IMR-90 (cell line): ENCODE measurements at regions not wholly inside any gene's neighbourhood (a gene's known extent, or its start where the extent isn't known, plus 50 kb on each side); places are given as distances from the start of the nearest gene placed in this dataset.

Experiments
- ATAC-seq: fragments of 200-7000 bp; cut with Tn5 transposase; 2 replicates; pipeline ENCODE4 v1.9.1; 2020; ENCODE audit warnings: low read depth, mild to moderate bottlenecking, moderate library complexity
- BruUV-seq: library from RNA; stranded (reverse); fragments of 400-500 nt; replicated peaks from 2 replicates; lab custom pipeline; 2021; lab: Mats Ljungman, UMichigan
- CTCF ChIA-PET: fragments of 300-600 bp; formaldehyde crosslinking; extraction: SDS; loops from one replicate; lab custom pipeline; 2021; ENCODE audit warnings: antibody characterized with exemption; lab: Yijun Ruan, JAX
- POLR2A ChIA-PET: fragments of 300-600 bp; sonication (Branson Sonifier 250); formaldehyde crosslinking; loops from one replicate; lab custom pipeline; 2022; ENCODE audit warnings: antibody characterized with exemption; ENCODE audit not compliant: unreplicated experiment; lab: Charles Lee
- DNase-seq: peaks from one replicate; pipeline ENCODE4 v3.0.0; 2013
- H2AFZ ChIP-seq: replicated peaks from 2 replicates; pipeline ENCODE3; 2013; ENCODE audit warnings: low read length, mild to moderate bottlenecking; ENCODE audit not compliant: poor library complexity
- H2AK5ac ChIP-seq: 2 replicates; pipeline ENCODE4 v1.6.1; 2013; ENCODE audit warnings: low read depth, low read length, inconsistent platforms
- H2AK9ac ChIP-seq: replicated peaks from 2 replicates; pipeline ENCODE3; 2013; ENCODE audit warnings: mild to moderate bottlenecking, low read depth, low read length, moderate library complexity; ENCODE audit not compliant: poor library complexity
- H2BK120ac ChIP-seq: 2 replicates; pipeline ENCODE4 v1.6.1; 2013; ENCODE audit warnings: low read depth, low read length, inconsistent platforms
- H2BK15ac ChIP-seq: 3 replicates; pipeline ENCODE4 v1.6.1; 2013; ENCODE audit warnings: low read depth, low read length, inconsistent platforms
- H2BK20ac ChIP-seq: 2 replicates; pipeline ENCODE4 v1.6.1; 2013; ENCODE audit warnings: low read depth, mild to moderate bottlenecking, inconsistent platforms, low read length, moderate library complexity
- H2BK5ac ChIP-seq: 2 replicates; pipeline ENCODE4 v1.6.1; 2013; ENCODE audit warnings: mild to moderate bottlenecking, low read depth, low read length, inconsistent platforms; ENCODE audit not compliant: poor library complexity, severe bottlenecking
- H3K14ac ChIP-seq: replicated peaks from 2 replicates; pipeline ENCODE4 v1.6.1; 2013; ENCODE audit warnings: low read depth, low read length, inconsistent platforms
- H3K18ac ChIP-seq: 2 replicates; pipeline ENCODE4 v1.6.1; 2013; ENCODE audit warnings: low read depth, low read length, control low read depth
- H3K23ac ChIP-seq: 2 replicates; pipeline ENCODE4 v1.6.1; 2013; ENCODE audit warnings: low read depth, low read length, inconsistent platforms
- H3K27ac ChIP-seq: 2 replicates; pipeline ENCODE4 v1.5.1; 2013; ENCODE audit warnings: mild to moderate bottlenecking, control low read depth, low read length; ENCODE audit not compliant: insufficient read depth
- H3K27me3 ChIP-seq: 2 replicates; pipeline ENCODE4 v1.6.1; 2013; ENCODE audit warnings: low read length; ENCODE audit not compliant: control insufficient read depth, insufficient read depth
- H3K36me3 ChIP-seq: 2 replicates; pipeline ENCODE4 v1.6.1; 2013; ENCODE audit warnings: low read length, mixed read lengths; ENCODE audit not compliant: control insufficient read depth, insufficient read depth
- H3K4ac ChIP-seq: 2 replicates; pipeline ENCODE4 v1.6.1; 2013; ENCODE audit warnings: low read depth, low read length, inconsistent platforms
- H3K4me1 ChIP-seq: 2 replicates; pipeline ENCODE4 v1.6.1; 2013; ENCODE audit warnings: low read length, mixed read lengths; ENCODE audit not compliant: control insufficient read depth, insufficient read depth
- H3K4me2 ChIP-seq: 2 replicates; pipeline ENCODE4 v1.6.1; 2013; ENCODE audit warnings: low read depth, mild to moderate bottlenecking, control low read depth, low read length, moderate library complexity
- H3K4me3 ChIP-seq: 2 replicates; pipeline ENCODE4 v1.5.1; 2013; ENCODE audit warnings: low read depth, mild to moderate bottlenecking, control low read depth, low read length, moderate library complexity; ENCODE audit not compliant: insufficient read depth
- H3K56ac ChIP-seq: 2 replicates; pipeline ENCODE4 v1.6.1; 2013; ENCODE audit warnings: low read length, inconsistent platforms; ENCODE audit not compliant: insufficient read depth; ENCODE audit errors: extremely low read depth
- H3K79me1 ChIP-seq, 2 experiments: 2 replicates each; pipeline ENCODE4 v1.6.1; 2013; ENCODE audit warnings: low read length in 2 of 2, inconsistent platforms in 1 of 2, low read depth in 1 of 2
- H3K9ac ChIP-seq: 2 replicates; pipeline ENCODE4 v1.6.1; 2013; ENCODE audit warnings: low read depth, low read length, control low read depth
- H3K9me1 ChIP-seq: 2 replicates; pipeline ENCODE4 v1.6.1; 2013; ENCODE audit warnings: low read length, inconsistent platforms; ENCODE audit not compliant: insufficient read depth
- H3K9me3 ChIP-seq: 2 replicates; pipeline ENCODE4 v1.6.1; 2013; ENCODE audit warnings: low read length; ENCODE audit not compliant: control insufficient read depth, insufficient read depth
- H4K20me1 ChIP-seq: 2 replicates; pipeline ENCODE4 v1.6.1; 2013; ENCODE audit warnings: low read length, inconsistent platforms; ENCODE audit not compliant: insufficient read depth
- H4K5ac ChIP-seq: 2 replicates; pipeline ENCODE4 v1.6.1; 2013; ENCODE audit warnings: mild to moderate bottlenecking, low read depth, low read length, control low read depth
- H4K8ac ChIP-seq, 2 experiments: 2 replicates each; pipeline ENCODE4 v1.6.1; 2013; ENCODE audit warnings: low read depth in 2 of 2, low read length in 2 of 2, control low read depth in 1 of 2, inconsistent platforms in 1 of 2
- H4K91ac ChIP-seq: 2 replicates; pipeline ENCODE4 v1.6.1; 2013; ENCODE audit warnings: low read depth, low read length, inconsistent platforms; ENCODE audit not compliant: insufficient read depth
- BHLHE40 ChIP-seq: fragments of 150-350 bp; IDR thresholded peaks from 2 replicates; pipeline ENCODE4 v1.6.1; 2016; ENCODE audit warnings: mild to moderate bottlenecking, low read depth, low read length
- CEBPB ChIP-seq: IDR thresholded peaks from 2 replicates; pipeline ENCODE4 v1.6.1; 2012; ENCODE audit warnings: low read depth, low read length, improper control_type of control experiment
- CHD1 ChIP-seq: IDR thresholded peaks from 2 replicates; pipeline ENCODE4 v1.6.1; 2012; ENCODE audit warnings: low read depth, low read length, improper control_type of control experiment
- FOS ChIP-seq: fragments of 150-350 bp; IDR thresholded peaks from 2 replicates; pipeline ENCODE4 v1.6.1; 2016; ENCODE audit warnings: low read depth, low read length
- MAFK ChIP-seq: IDR thresholded peaks from 2 replicates; pipeline ENCODE4 v1.6.1; 2012; ENCODE audit warnings: low read depth, low read length, improper control_type of control experiment
- MAZ ChIP-seq: IDR thresholded peaks from 2 replicates; pipeline ENCODE4 v1.6.1; 2012; ENCODE audit warnings: low read depth, mild to moderate bottlenecking, low read length, improper control_type of control experiment, moderate library complexity, borderline replicate concordance
- MXI1 ChIP-seq: IDR thresholded peaks from 2 replicates; pipeline ENCODE4 v1.6.1; 2012; ENCODE audit warnings: low read depth, mild to moderate bottlenecking, low read length, moderate library complexity, borderline replicate concordance
- POLR2A ChIP-seq: IDR thresholded peaks from 2 replicates; pipeline ENCODE4 v1.6.1; 2012; ENCODE audit warnings: mild to moderate bottlenecking, low read depth, low read length
- RAD21 ChIP-seq: IDR thresholded peaks from 2 replicates; pipeline ENCODE4 v1.6.1; 2012; ENCODE audit warnings: low read length, improper control_type of control experiment
- WGBS, 2 experiments: methylation state at CpG; one replicate each; pipeline versions ENCODE4 v1.1.5 to v1.1.7; 2013; ENCODE audit warnings: missing lambda C conversion rate in 2 of 2; ENCODE audit not compliant: insufficient read length in 1 of 2; ENCODE audit errors: extremely low coverage in 2 of 2; 5-methylcytosine and 5-hydroxymethylcytosine counted together
- dilution Hi-C: fragments of 300-500 bp; cut with HindIII; formaldehyde crosslinking; loops from one replicate; pipeline ENCODE4 v1.14.3; 2018; ENCODE audit warnings: low sequenced_read_pairs; ENCODE audit not compliant: unreplicated experiment
- in situ Hi-C: fragments of 300-500 bp; cut with MboI; formaldehyde crosslinking; loops from 3 replicates; pipeline ENCODE4 v1.14.3; 2019; ENCODE audit warnings: low sequenced_read_pairs, inconsistent platforms, mixed read lengths
- intact Hi-C: fragments of 100-400 bp; cut with micrococcal nuclease; formaldehyde crosslinking; loops from 2 replicates; pipeline ENCODE4 v1.10.0; 2022

DNA sequence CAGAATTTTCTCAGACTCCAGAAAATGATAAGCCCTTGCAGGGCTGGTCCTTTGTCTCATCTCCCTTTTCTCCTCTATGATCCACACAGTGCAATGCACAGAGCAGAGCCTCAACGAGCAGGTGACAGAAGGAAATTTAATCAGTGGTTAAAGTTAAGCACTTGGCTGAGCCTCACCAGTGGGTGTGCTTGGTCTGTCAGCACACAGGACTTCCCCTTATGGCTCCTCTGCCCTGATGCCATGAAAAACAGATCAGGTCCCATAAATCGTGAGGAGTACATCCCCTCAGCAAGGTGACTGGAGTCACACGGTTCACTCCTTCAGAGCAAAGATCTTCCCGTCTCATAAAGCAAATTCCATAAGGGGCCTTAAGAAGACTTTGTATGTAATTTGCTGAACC lies 818.2 kb downstream of the UQCRFS1 start:
- BruUV-seq, result no TSS peak
- no peak overlapping the region for H2BK5ac ChIP-seq
- intact Hi-C loops (no loop called here), dilution Hi-C loops (no loop called here), in situ Hi-C loops (no loop called here)
- ATAC-seq (no peak), DNase-seq (no peak)
- no peak overlapping the region for H3K23ac ChIP-seq
- H2BK20ac ChIP-seq, result no peak overlapping the region
- no peak overlapping the region for H4K8ac ChIP-seq
- H3K9me3 ChIP-seq, result peaks cover 29% of the 10 kb centered on the region; the same call in 1 of the 2 replicates
- no peak overlapping the region for H2AK5ac ChIP-seq
- no CpG with 5 or more reads among the region's 4 CpGs for WGBS, 2 experiments
- H3K27me3 ChIP-seq, result no peaks in the 10 kb centered on the region
- no peak overlapping the region for H3K14ac ChIP-seq
- H4K5ac ChIP-seq, result no peak overlapping the region
- H3K4me1 ChIP-seq, result no peaks in the 10 kb centered on the region
- no peak overlapping the region for H3K18ac ChIP-seq
- no peak overlapping the region for H3K4me2 ChIP-seq
- no peak overlapping the region for H3K56ac ChIP-seq
- TF ChIP-seq MXI1 (no peak), CEBPB (no peak), FOS (no peak), MAZ (no peak), RAD21 (no peak), POLR2A (no peak), MAFK (no peak), BHLHE40 (no peak), CHD1 (no peak)
- no peaks in the 10 kb centered on the region for H3K79me1 ChIP-seq
- H3K4me3 ChIP-seq, result no peak overlapping the region
- no peaks in the 10 kb centered on the region for H3K36me3 ChIP-seq
- POLR2A ChIA-PET, result no interaction called here
- no peak overlapping the region for H4K91ac ChIP-seq
- no peak overlapping the region for H3K9ac ChIP-seq
- H4K20me1 ChIP-seq, result no peaks in the 10 kb centered on the region
- no peak overlapping the region for H2AK9ac ChIP-seq
- no peak overlapping the region for H2AFZ ChIP-seq
- H2BK120ac ChIP-seq, result no peak overlapping the region
- H3K4ac ChIP-seq, result no peak overlapping the region
- no peak overlapping the region for H3K27ac ChIP-seq
- CTCF ChIA-PET, result no interaction called here
- H3K9me1 ChIP-seq, result no peaks in the 10 kb centered on the region
- H2BK15ac ChIP-seq, result no peak overlapping the region
